Mesothelial cell of epicardium (in vitro differentiated cells): ENCODE measurements at regions not wholly inside any gene's neighbourhood (a gene's known extent, or its start where the extent isn't known, plus 50 kb on each side); places are given as distances from the start of the nearest gene placed in this dataset.

Experiments used
- DNase-seq, 2 experiments: peaks; one replicate each; pipeline ENCODE4 v3.0.0; 2021; ENCODE audit warnings: low spot score in 2 of 2; ENCODE audit not compliant: unreplicated experiment in 2 of 2
- H3K27ac Mint-ChIP-seq: 2 replicates; pipeline ENCODE4 v1.8.0; 2021; ENCODE audit warnings: mixed read lengths
- H3K27me3 Mint-ChIP-seq: 2 replicates; pipeline ENCODE4 v1.8.0; 2021; ENCODE audit warnings: low read depth, mixed read lengths
- H3K36me3 Mint-ChIP-seq: 2 replicates; pipeline ENCODE4 v1.8.0; 2021; ENCODE audit warnings: mixed read lengths
- H3K4me1 Mint-ChIP-seq: 2 replicates; pipeline ENCODE4 v1.8.0; 2021; ENCODE audit warnings: mixed read lengths
- H3K4me3 Mint-ChIP-seq: 2 replicates; pipeline ENCODE4 v1.8.0; 2021; ENCODE audit warnings: mild to moderate bottlenecking, moderate library complexity, mixed read lengths
- H3K9me3 Mint-ChIP-seq: 2 replicates; pipeline ENCODE4 v1.8.0; 2021; ENCODE audit warnings: mixed read lengths
- TF ChIP-seq, protein P1 (sequence below): fragments of 200-600 bp; sonication (generic); IDR thresholded peaks from one replicate; pipeline ENCODE4 v1.5.0; 2021; ENCODE audit warnings: antibody characterized with exemption; ENCODE audit not compliant: unreplicated experiment

DNA sequence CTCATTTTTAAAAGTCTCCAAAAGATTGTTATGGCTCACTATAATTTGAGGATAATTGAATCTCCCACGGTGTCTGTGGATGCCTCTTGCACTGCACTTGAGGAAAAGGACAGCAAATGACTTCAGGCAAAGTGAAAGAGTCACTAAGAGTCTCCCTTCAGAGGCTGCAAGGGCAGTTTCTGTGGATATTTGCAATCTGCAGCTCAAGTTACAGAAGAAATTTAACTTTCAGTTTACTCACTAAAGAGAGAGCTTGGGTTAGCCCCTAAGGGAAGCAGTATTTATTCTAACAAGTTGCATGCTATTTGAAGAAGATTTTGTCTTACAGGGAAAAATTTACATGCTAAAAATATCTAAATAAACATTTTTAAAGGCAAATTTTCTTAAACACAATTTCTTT is 912.0 kb upstream of the TENM3 start:
- Mint-ChIP-seq H3K27me3 (peaks cover 2% of the 10 kb centered on the region), H3K4me3 (no peak overlapping the region), H3K27ac (peak overlapping the region; percentile 44), H3K36me3 (no peaks in the 10 kb centered on the region), H3K9me3 (peaks cover 6% of the 10 kb centered on the region), H3K4me1 (peaks cover 15% of the 10 kb centered on the region)
- TF ChIP-seq, protein P1, sequence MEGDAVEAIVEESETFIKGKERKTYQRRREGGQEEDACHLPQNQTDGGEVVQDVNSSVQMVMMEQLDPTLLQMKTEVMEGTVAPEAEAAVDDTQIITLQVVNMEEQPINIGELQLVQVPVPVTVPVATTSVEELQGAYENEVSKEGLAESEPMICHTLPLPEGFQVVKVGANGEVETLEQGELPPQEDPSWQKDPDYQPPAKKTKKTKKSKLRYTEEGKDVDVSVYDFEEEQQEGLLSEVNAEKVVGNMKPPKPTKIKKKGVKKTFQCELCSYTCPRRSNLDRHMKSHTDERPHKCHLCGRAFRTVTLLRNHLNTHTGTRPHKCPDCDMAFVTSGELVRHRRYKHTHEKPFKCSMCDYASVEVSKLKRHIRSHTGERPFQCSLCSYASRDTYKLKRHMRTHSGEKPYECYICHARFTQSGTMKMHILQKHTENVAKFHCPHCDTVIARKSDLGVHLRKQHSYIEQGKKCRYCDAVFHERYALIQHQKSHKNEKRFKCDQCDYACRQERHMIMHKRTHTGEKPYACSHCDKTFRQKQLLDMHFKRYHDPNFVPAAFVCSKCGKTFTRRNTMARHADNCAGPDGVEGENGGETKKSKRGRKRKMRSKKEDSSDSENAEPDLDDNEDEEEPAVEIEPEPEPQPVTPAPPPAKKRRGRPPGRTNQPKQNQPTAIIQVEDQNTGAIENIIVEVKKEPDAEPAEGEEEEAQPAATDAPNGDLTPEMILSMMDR, result no peak
- no peak for DNase-seq

DNA sequence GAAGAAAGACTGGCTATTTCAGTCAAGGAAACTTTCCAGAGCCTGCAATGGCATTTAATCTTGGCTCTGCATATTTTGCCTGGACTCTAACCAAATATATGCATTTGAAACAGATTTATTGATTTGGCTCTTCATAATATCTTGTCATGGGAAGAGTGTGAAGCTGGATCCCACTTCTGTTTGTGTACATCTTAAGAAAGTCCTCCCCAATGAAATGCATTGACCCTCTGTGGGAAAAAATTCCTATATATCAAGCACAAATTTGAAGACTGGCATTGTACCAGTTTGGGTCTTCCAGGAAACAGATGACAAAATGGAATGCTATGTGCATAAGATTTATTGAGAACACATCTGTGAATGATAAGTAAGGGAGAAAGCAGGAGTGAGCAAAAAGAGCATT is 897.3 kb upstream of the TENM3 start:
- TF ChIP-seq, protein P1, result no peak
- H3K27ac Mint-ChIP-seq, result no peak overlapping the region
- H3K4me1 Mint-ChIP-seq, result peaks cover 20% of the 10 kb centered on the region
- H3K9me3 Mint-ChIP-seq, result peaks cover 26% of the 10 kb centered on the region
- peaks cover 6% of the 10 kb centered on the region for H3K36me3 Mint-ChIP-seq
- DNase-seq, result no peak
- no peaks in the 10 kb centered on the region for H3K27me3 Mint-ChIP-seq
- no peak overlapping the region for H3K4me3 Mint-ChIP-seq

DNA sequence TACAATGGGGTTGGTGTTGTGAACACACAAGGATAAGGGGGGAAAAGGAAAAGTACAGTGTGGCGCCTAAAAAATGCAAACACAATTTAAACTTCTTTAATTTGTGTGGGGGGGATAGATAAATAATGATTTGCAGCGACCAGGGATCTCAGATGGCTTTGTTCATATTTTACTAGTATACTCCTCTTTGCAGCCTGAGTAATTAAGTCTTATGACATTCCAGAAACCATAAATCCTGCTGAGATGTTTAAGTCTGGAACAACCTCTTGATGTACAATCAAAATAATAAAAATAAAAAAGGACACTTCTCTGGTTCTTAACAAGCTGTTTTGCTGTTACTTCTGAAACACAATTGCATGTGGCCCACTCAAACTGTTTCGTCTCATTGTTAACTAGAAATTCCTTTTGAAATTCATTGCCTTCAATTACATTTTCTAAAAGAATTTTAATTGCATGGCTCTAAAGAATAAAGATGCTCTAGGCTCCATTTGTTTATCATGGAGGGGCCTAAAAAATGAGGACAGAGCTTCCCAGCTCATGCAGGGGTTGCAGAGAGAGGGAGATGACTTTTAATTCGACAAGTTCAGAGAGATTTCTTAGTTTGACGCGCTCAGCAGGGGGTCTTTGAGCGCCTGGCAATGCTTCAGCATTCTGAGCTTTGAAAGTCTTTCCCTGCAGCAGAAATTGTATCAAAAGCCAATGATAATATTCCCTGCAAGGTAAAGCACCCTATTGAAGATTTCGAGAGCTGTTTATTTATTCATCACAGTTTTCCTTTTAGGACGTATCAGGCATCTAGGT is 892.4 kb upstream of the TENM3 start:
- Mint-ChIP-seq H3K4me3 (no peak overlapping the region), H3K27me3 (no peaks in the 10 kb centered on the region), H3K36me3 (no peaks in the 10 kb centered on the region), H3K9me3 (no peaks in the 10 kb centered on the region), H3K4me1 (peaks cover 38% of the 10 kb centered on the region), H3K27ac (peak overlapping the region; percentile 15)
- no peak for DNase-seq
- TF ChIP-seq, protein P1, result no peak

DNA sequence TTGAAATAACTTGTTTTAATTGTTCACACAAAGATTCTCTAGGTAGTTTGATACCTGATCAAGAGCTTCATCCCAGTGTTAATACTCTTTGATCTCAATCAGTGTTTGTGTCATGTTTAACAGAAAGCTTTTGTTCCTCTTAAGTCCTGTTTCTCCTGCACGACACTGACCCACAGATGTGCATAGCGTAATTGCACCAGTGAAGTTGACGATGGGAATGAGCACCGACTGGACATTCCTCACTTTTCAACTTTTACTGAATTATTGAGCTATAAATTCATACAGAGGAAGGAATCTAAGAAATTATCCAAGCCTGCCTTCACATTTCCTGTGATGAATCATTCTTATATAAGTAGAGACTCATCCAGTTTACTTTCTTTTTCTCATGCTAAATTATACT is 878.7 kb upstream of the TENM3 start:
- Mint-ChIP-seq H3K9me3 (peaks cover 5% of the 10 kb centered on the region), H3K36me3 (peaks cover 3% of the 10 kb centered on the region), H3K27ac (no peak overlapping the region), H3K4me1 (peaks cover 27% of the 10 kb centered on the region), H3K27me3 (no peaks in the 10 kb centered on the region), H3K4me3 (no peak overlapping the region)
- no peak for DNase-seq
- TF ChIP-seq, protein P1, result no peak

DNA sequence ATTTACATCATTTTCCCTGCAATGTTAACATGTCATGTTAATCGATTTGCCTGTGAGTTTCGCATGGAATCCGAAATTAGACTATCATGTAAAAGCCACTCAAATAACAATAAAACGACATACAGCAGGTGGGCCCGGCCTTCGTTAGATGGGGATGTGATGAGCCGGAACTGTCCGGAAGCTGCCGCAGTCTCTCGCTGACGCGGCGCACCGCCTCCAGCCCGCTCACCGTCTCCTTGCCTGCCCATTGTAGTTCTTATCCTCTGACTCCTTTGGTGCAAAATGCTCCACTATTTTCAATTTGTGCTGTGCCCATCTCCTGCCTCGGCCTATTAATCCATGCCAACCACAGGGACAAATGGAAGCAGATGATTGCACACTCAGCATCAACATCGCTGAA is 877.5 kb upstream of the TENM3 start:
- H3K4me3 Mint-ChIP-seq, result no peak overlapping the region
- H3K4me1 Mint-ChIP-seq, result peaks cover 27% of the 10 kb centered on the region
- peaks cover 3% of the 10 kb centered on the region for H3K36me3 Mint-ChIP-seq
- no peak overlapping the region for H3K27ac Mint-ChIP-seq
- H3K27me3 Mint-ChIP-seq, result no peaks in the 10 kb centered on the region
- H3K9me3 Mint-ChIP-seq, result peaks cover 5% of the 10 kb centered on the region
- TF ChIP-seq, protein P1, result no peak
- no peak for DNase-seq

DNA sequence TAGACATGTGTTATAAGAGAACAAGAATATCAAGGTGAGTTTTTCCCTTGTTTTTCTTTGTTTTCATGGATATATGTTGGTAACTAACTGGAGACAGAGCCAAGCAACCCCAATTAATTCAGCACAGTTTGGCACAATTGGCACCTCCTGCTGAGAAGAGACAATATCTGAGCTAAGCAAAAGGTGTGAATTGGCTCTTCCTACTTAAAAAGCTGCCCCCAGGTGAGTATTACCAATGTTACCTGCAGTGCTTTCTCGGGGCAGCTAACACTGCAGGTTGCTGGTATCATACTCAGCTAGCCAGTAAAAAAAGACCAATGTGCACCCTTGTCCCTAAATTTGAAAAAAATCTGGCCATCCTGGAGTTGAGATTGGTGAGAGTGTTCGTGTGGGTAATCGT is 871.2 kb upstream of the TENM3 start:
- Mint-ChIP-seq H3K27me3 (no peaks in the 10 kb centered on the region), H3K27ac (no peak overlapping the region), H3K4me3 (no peak overlapping the region), H3K9me3 (peaks cover 8% of the 10 kb centered on the region), H3K36me3 (peaks cover 2% of the 10 kb centered on the region), H3K4me1 (no peaks in the 10 kb centered on the region)
- DNase-seq, result no peak
- TF ChIP-seq, protein P1, result no peak
